ENCODE measurements at regions not wholly inside any gene's neighbourhood (a gene's known extent, or its start where the extent isn't known, plus 50 kb on each side); places are given as distances from the start of the nearest gene placed in this dataset.

- H3K9me3 ChIP-seq (replicated peaks; ENCODE audit: insufficient read depth, low read length): no peaks in the 10 kb centered on the region
- no peak for DNase-seq
Observed at GRCh38 chr10:94193466-94193924, 169.2 kb downstream of the NOC3L start.

GRCh38 chr10:94194256-94194655 lies 168.5 kb downstream of the NOC3L start:
- H3K9ac ChIP-seq (ENCODE audit: low read length): no peak overlapping the region
- H3K9me3 ChIP-seq (replicated peaks; ENCODE audit: insufficient read depth, low read length): no peaks in the 10 kb centered on the region
- H3K9me2 ChIP-seq (replicated peaks; ENCODE audit: insufficient read depth, low read length): no peaks in the 10 kb centered on the region
- H3K4me3 ChIP-seq (ENCODE audit: low read length): no peak overlapping the region
- H2AFZ ChIP-seq (ENCODE audit: low read length): no peak overlapping the region
- H3K4me2 ChIP-seq (ENCODE audit: low read depth, low read length): no peak overlapping the region
- H3F3A ChIP-seq (ENCODE audit: insufficient read depth, low read length): no peaks in the 10 kb centered on the region
- no peaks in the 10 kb centered on the region for H3K4me1 ChIP-seq (ENCODE audit: low read length)
- H3K36me3 ChIP-seq (replicated peaks; ENCODE audit: insufficient read depth, low read length): no peaks in the 10 kb centered on the region
- no peaks in the 10 kb centered on the region for H3K79me2 ChIP-seq (ENCODE audit: low read length)
- H4K20me1 ChIP-seq (ENCODE audit: insufficient read depth, low read length): no peaks in the 10 kb centered on the region
- H3K27ac ChIP-seq (ENCODE audit: low read length): no peak overlapping the region
- no peaks in the 10 kb centered on the region for H3K27me3 ChIP-seq (replicated peaks; ENCODE audit: insufficient read depth, low read length)
- no peak for DNase-seq
- TF ChIP-seq EZH2phosphoT487 (IDR thresholded peaks at IDR 0.05; ENCODE audit: low read length) (no peak), CTCF (IDR thresholded peaks at IDR 0.05; ENCODE audit: low read length) (no peak), EZH2 (optimal IDR thresholded peaks at IDR 0.05; ENCODE audit: low read depth, low read length) (no peak)

More at GRCh38 chr10:94193466-94193924, 169.2 kb downstream of the NOC3L start:
- TF ChIP-seq EZH2 (optimal IDR thresholded peaks at IDR 0.05; ENCODE audit: low read depth, low read length): no peak
- TF ChIP-seq CTCF (IDR thresholded peaks at IDR 0.05; ENCODE audit: low read length): no peak
- no peak for TF ChIP-seq EZH2phosphoT487 (IDR thresholded peaks at IDR 0.05; ENCODE audit: low read length)
- Histone ChIP-seq H3K4me3 (ENCODE audit: low read length) (no peak overlapping the region), H3K9ac (ENCODE audit: low read length) (no peak overlapping the region), H3K27ac (ENCODE audit: low read length) (no peak overlapping the region), H3K36me3 (replicated peaks; ENCODE audit: insufficient read depth, low read length) (no peaks in the 10 kb centered on the region), H2AFZ (ENCODE audit: low read length) (no peak overlapping the region), H3K4me1 (ENCODE audit: low read length) (no peaks in the 10 kb centered on the region), H3F3A (ENCODE audit: insufficient read depth, low read length) (no peaks in the 10 kb centered on the region), H4K20me1 (ENCODE audit: insufficient read depth, low read length) (no peaks in the 10 kb centered on the region), H3K27me3 (replicated peaks; ENCODE audit: insufficient read depth, low read length) (no peaks in the 10 kb centered on the region), H3K4me2 (ENCODE audit: low read depth, low read length) (no peak overlapping the region), H3K9me2 (replicated peaks; ENCODE audit: insufficient read depth, low read length) (no peaks in the 10 kb centered on the region), H3K79me2 (ENCODE audit: low read length) (no peaks in the 10 kb centered on the region)

GRCh38 chr10:94197241-94197640 lies 165.5 kb downstream of the NOC3L start:
- Histone ChIP-seq H4K20me1 (ENCODE audit: insufficient read depth, low read length) (no peaks in the 10 kb centered on the region), H3K36me3 (replicated peaks; ENCODE audit: insufficient read depth, low read length) (no peaks in the 10 kb centered on the region), H3K9me3 (replicated peaks; ENCODE audit: insufficient read depth, low read length) (no peaks in the 10 kb centered on the region), H3F3A (ENCODE audit: insufficient read depth, low read length) (no peaks in the 10 kb centered on the region), H3K27me3 (replicated peaks; ENCODE audit: insufficient read depth, low read length) (no peaks in the 10 kb centered on the region), H3K4me3 (ENCODE audit: low read length) (no peak overlapping the region), H2AFZ (ENCODE audit: low read length) (no peak overlapping the region), H3K27ac (ENCODE audit: low read length) (no peak overlapping the region), H3K4me2 (ENCODE audit: low read depth, low read length) (no peak overlapping the region), H3K79me2 (ENCODE audit: low read length) (no peaks in the 10 kb centered on the region), H3K9me2 (replicated peaks; ENCODE audit: insufficient read depth, low read length) (no peaks in the 10 kb centered on the region), H3K4me1 (ENCODE audit: low read length) (no peaks in the 10 kb centered on the region), H3K9ac (ENCODE audit: low read length) (no peak overlapping the region)
- DNase-seq: no peak
- no peak for TF ChIP-seq EZH2 (optimal IDR thresholded peaks at IDR 0.05; ENCODE audit: low read depth, low read length)
- no peak for TF ChIP-seq CTCF (IDR thresholded peaks at IDR 0.05; ENCODE audit: low read length)
- no peak for TF ChIP-seq EZH2phosphoT487 (IDR thresholded peaks at IDR 0.05; ENCODE audit: low read length)
